ENCODE measurements at regions not wholly inside any gene's neighbourhood (a gene's known extent, or its start where the extent isn't known, plus 50 kb on each side); places are given as distances from the start of the nearest gene placed in this dataset.

DNA sequence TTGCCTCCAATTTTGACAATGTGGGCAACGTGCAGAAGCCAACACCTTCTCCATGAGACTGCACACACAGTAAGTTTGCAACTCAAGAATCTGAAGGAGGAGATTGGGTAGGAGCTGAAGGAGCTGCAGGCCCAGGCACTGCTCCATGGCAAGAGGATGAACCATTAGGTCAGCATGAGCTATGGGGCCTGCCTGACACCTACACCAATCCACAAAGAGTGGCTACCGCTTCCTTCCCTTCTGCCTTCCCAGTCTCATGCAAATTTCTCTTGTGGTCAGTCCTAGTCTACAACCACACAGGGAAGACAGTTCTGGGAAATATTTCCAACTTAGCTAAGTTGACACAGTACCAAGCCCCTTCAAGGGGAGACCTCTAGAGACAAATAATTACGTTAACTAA, 142.0 kb upstream of the ADO start:
- TF ChIP-seq, protein P1, sequence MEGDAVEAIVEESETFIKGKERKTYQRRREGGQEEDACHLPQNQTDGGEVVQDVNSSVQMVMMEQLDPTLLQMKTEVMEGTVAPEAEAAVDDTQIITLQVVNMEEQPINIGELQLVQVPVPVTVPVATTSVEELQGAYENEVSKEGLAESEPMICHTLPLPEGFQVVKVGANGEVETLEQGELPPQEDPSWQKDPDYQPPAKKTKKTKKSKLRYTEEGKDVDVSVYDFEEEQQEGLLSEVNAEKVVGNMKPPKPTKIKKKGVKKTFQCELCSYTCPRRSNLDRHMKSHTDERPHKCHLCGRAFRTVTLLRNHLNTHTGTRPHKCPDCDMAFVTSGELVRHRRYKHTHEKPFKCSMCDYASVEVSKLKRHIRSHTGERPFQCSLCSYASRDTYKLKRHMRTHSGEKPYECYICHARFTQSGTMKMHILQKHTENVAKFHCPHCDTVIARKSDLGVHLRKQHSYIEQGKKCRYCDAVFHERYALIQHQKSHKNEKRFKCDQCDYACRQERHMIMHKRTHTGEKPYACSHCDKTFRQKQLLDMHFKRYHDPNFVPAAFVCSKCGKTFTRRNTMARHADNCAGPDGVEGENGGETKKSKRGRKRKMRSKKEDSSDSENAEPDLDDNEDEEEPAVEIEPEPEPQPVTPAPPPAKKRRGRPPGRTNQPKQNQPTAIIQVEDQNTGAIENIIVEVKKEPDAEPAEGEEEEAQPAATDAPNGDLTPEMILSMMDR (IDR thresholded peaks at IDR 0.05; ENCODE audit: low read length) = no peak
- TF ChIP-seq EZH2phosphoT487 (IDR thresholded peaks at IDR 0.05; ENCODE audit: low read length) = no peak
- TF ChIP-seq EZH2 (optimal IDR thresholded peaks at IDR 0.05; ENCODE audit: low read depth, low read length) = no peak

All from MM.1S (cell line).